ENCODE measurements at regions not wholly inside any gene's neighbourhood (a gene's known extent, or its start where the extent isn't known, plus 50 kb on each side); places are given as distances from the start of the nearest gene placed in this dataset.

DNA sequence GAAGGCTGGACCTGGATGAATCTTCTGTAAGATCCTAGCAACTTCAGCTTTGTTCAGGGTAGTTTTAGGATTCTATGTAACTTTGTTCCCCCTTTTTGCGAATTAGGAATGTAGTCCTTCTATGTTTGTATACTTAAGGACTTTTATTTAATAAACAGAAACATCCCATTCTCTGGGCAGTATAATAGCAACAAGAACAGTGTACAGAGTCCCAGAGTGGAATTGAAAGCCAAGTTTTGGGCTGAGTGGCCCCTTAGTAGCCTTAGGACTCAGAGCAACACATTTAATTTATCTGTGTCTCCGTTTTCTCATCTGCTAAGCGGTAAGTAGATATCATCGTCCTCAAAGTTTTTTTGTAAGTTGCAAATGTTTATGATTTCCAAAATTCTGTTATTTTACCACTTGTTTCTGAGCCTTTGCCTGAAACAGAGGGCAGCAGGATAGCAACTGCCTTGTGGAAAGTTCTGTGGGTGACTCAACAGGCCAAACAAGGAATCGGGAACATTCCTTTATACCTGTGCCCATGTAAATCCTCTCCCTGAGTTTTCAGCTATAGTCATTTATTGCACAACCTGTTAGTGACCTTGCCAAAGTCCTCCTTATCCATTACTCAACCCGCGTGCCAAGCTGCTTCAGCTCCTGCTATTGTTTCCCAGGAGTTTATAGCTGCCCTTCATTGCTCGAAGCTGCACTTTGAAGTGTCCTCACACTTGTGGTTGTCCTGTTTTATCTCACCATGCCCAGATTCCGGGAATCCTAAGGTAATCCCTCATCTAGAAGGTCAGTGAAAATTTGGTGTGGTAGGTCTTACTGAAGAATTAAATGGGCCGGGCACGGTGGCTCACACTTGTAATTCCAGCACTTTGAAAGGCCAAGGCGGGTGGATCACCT is 199.1 kb upstream of the AHR start (continued):
- TF ChIP-seq, protein P1, sequence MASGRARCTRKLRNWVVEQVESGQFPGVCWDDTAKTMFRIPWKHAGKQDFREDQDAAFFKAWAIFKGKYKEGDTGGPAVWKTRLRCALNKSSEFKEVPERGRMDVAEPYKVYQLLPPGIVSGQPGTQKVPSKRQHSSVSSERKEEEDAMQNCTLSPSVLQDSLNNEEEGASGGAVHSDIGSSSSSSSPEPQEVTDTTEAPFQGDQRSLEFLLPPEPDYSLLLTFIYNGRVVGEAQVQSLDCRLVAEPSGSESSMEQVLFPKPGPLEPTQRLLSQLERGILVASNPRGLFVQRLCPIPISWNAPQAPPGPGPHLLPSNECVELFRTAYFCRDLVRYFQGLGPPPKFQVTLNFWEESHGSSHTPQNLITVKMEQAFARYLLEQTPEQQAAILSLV (CRISPR knock-in tag; IDR thresholded peaks at IDR 0.05; ENCODE audit: borderline replicate concordance): no peak
- TF ChIP-seq, protein P2, sequence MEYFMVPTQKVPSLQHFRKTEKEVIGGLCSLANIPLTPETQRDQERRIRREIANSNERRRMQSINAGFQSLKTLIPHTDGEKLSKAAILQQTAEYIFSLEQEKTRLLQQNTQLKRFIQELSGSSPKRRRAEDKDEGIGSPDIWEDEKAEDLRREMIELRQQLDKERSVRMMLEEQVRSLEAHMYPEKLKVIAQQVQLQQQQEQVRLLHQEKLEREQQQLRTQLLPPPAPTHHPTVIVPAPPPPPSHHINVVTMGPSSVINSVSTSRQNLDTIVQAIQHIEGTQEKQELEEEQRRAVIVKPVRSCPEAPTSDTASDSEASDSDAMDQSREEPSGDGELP (IDR thresholded peaks at IDR 0.05; ENCODE audit: borderline replicate concordance, low read depth): peak; percentile 48; the same call in 1 of the 2 replicates
- TF ChIP-seq, protein P3, sequence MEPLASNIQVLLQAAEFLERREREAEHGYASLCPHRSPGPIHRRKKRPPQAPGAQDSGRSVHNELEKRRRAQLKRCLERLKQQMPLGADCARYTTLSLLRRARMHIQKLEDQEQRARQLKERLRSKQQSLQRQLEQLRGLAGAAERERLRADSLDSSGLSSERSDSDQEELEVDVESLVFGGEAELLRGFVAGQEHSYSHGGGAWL (CRISPR knock-in tag; IDR thresholded peaks at IDR 0.05): peak; percentile 62; the same call in 1 of the 2 replicates
- TF ChIP-seq NFRKB (IDR thresholded peaks at IDR 0.05): no peak
- TF ChIP-seq TBL1XR1 (IDR thresholded peaks at IDR 0.05; ENCODE audit: borderline replicate concordance, low read length, partially characterized antibody): peak; percentile 85
- TF ChIP-seq KAT7 (CRISPR knock-in tag; IDR thresholded peaks at IDR 0.05; ENCODE audit: borderline replicate concordance): no peak
- TF ChIP-seq, protein P4, sequence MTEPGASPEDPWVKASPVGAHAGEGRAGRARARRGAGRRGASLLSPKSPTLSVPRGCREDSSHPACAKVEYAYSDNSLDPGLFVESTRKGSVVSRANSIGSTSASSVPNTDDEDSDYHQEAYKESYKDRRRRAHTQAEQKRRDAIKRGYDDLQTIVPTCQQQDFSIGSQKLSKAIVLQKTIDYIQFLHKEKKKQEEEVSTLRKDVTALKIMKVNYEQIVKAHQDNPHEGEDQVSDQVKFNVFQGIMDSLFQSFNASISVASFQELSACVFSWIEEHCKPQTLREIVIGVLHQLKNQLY (CRISPR knock-in tag; IDR thresholded peaks at IDR 0.05): peak; percentile 94
- no peak for TF ChIP-seq ZNF101 (CRISPR knock-in tag; IDR thresholded peaks at IDR 0.05; ENCODE audit: borderline replicate concordance, low read depth)
- no peak for TF ChIP-seq ZNF432 (CRISPR knock-in tag; IDR thresholded peaks at IDR 0.05; ENCODE audit: borderline replicate concordance)
- no peak for TF ChIP-seq ZNF883 (CRISPR knock-in tag; IDR thresholded peaks at IDR 0.05; ENCODE audit: not compliant biosample characterization)
- TF ChIP-seq ZKSCAN1 (IDR thresholded peaks at IDR 0.05; ENCODE audit: low read length): no peak
- peak; percentile 94 for TF ChIP-seq ZNF556 (CRISPR knock-in tag; IDR thresholded peaks at IDR 0.05; ENCODE audit: borderline replicate concordance)
- peak; percentile 81 for TF ChIP-seq TOPORS (CRISPR knock-in tag; IDR thresholded peaks at IDR 0.05)
- peak; percentile 84 for TF ChIP-seq RFXAP (CRISPR knock-in tag; IDR thresholded peaks at IDR 0.05; ENCODE audit: borderline replicate concordance)
- no peak for TF ChIP-seq PAWR (CRISPR knock-in tag; IDR thresholded peaks at IDR 0.05; ENCODE audit: borderline replicate concordance)
- TF ChIP-seq KAT2B (IDR thresholded peaks at IDR 0.05; ENCODE audit: borderline replicate concordance, low read depth, low read length): no peak
- no peak for TF ChIP-seq PAX8 (CRISPR knock-in tag; IDR thresholded peaks at IDR 0.05; ENCODE audit: borderline replicate concordance)
- peak; percentile 37; the same call in 1 of the 2 replicates for TF ChIP-seq AKAP8 (CRISPR knock-in tag; IDR thresholded peaks at IDR 0.05)
- peak; percentile 94; the same call in 1 of the 2 replicates for TF ChIP-seq ZBTB20 (CRISPR knock-in tag; IDR thresholded peaks at IDR 0.05; ENCODE audit: borderline replicate concordance, low read depth)
- no peak for TF ChIP-seq ZNF207 (IDR thresholded peaks at IDR 0.05; ENCODE audit: borderline replicate concordance)
- TF ChIP-seq, protein P5, sequence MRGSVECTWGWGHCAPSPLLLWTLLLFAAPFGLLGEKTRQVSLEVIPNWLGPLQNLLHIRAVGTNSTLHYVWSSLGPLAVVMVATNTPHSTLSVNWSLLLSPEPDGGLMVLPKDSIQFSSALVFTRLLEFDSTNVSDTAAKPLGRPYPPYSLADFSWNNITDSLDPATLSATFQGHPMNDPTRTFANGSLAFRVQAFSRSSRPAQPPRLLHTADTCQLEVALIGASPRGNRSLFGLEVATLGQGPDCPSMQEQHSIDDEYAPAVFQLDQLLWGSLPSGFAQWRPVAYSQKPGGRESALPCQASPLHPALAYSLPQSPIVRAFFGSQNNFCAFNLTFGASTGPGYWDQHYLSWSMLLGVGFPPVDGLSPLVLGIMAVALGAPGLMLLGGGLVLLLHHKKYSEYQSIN (CRISPR knock-in tag; IDR thresholded peaks at IDR 0.05; ENCODE audit: borderline replicate concordance): no peak
- TF ChIP-seq DNMT3B (CRISPR knock-in tag; conservative IDR thresholded peaks at IDR 0.05): peak; percentile 97
- no peak for TF ChIP-seq PAF1 (CRISPR knock-in tag; IDR thresholded peaks at IDR 0.05)
- TF ChIP-seq GATAD1 (CRISPR knock-in tag; IDR thresholded peaks at IDR 0.05): peak; percentile 76
- TF ChIP-seq ZNF629 (CRISPR knock-in tag; conservative IDR thresholded peaks at IDR 0.05): peak; percentile 67
- TF ChIP-seq MTF2 (CRISPR knock-in tag; IDR thresholded peaks at IDR 0.05; ENCODE audit: borderline replicate concordance): no peak
- no peak for TF ChIP-seq TCF12 (IDR thresholded peaks at IDR 0.05)
- peak; percentile 57; the same call in 1 of the 2 replicates for TF ChIP-seq TCF12 (CRISPR knock-in tag; IDR thresholded peaks at IDR 0.05)

Data from HepG2 (cell line).